H9 (cell line): ENCODE measurements at regions not wholly inside any gene's neighbourhood (a gene's known extent, or its start where the extent isn't known, plus 50 kb on each side); places are given as distances from the start of the nearest gene placed in this dataset.

ENCODE experiments used
- DNase-seq: peaks from one replicate; pipeline ENCODE4 v3.0.0-alpha.2; 2017
- H2AFZ ChIP-seq: one replicate; pipeline ENCODE4 v1.6.1; 2013; ENCODE audit warnings: mild to moderate bottlenecking, low read length, control low read depth, moderate library complexity
- H2AK5ac ChIP-seq: 2 replicates; pipeline ENCODE4 v1.6.1; 2013; ENCODE audit warnings: low read length, control low read depth, mixed read lengths; ENCODE audit not compliant: insufficient read length
- H2BK120ac ChIP-seq: one replicate; pipeline ENCODE4 v1.6.1; 2013; ENCODE audit warnings: low read depth, mild to moderate bottlenecking, low read length, control low read depth, inconsistent platforms; ENCODE audit not compliant: poor library complexity, severe bottlenecking
- H2BK12ac ChIP-seq: 2 replicates; pipeline ENCODE4 v1.6.1; 2013; ENCODE audit warnings: low read length, control low read depth, mixed read lengths, low read depth; ENCODE audit not compliant: insufficient read length
- H2BK15ac ChIP-seq: 2 replicates; pipeline ENCODE4 v1.6.1; 2013; ENCODE audit warnings: low read depth, low read length, control low read depth
- H2BK20ac ChIP-seq: one replicate; pipeline ENCODE4 v1.6.1; 2013; ENCODE audit warnings: low read depth, mild to moderate bottlenecking, low read length, control low read depth, inconsistent platforms; ENCODE audit not compliant: poor library complexity, severe bottlenecking
- H2BK5ac ChIP-seq: 2 replicates; pipeline ENCODE4 v1.6.1; 2013; ENCODE audit warnings: low read length, control low read depth, mixed read lengths; ENCODE audit not compliant: insufficient read length
- H3K14ac ChIP-seq: 2 replicates; pipeline ENCODE4 v1.6.1; 2013; ENCODE audit warnings: low read length, control low read depth; ENCODE audit not compliant: insufficient read depth
- H3K18ac ChIP-seq: 2 replicates; pipeline ENCODE4 v1.6.1; 2013; ENCODE audit warnings: low read depth, mild to moderate bottlenecking, mixed read lengths, low read length, control low read depth; ENCODE audit not compliant: insufficient read length
- H3K23ac ChIP-seq: 2 replicates; pipeline ENCODE4 v1.6.1; 2013; ENCODE audit warnings: low read length, control low read depth, mixed read lengths, low read depth; ENCODE audit not compliant: insufficient read length
- H3K23me2 ChIP-seq: 2 replicates; pipeline ENCODE4 v1.6.1; 2013; ENCODE audit warnings: low read depth, mild to moderate bottlenecking, mixed read lengths, low read length, control low read depth; ENCODE audit not compliant: insufficient read length, poor library complexity, severe bottlenecking
- H3K27ac ChIP-seq: 2 replicates; pipeline ENCODE4 v1.5.1; 2013; ENCODE audit warnings: low read length, control low read depth, mixed read lengths, low read depth; ENCODE audit not compliant: insufficient read length
- H3K27me3 ChIP-seq: 2 replicates; pipeline ENCODE4 v1.6.1; 2013; ENCODE audit warnings: low read length, control low read depth, inconsistent platforms; ENCODE audit not compliant: insufficient read depth
- H3K4ac ChIP-seq: 2 replicates; pipeline ENCODE4 v1.6.1; 2013; ENCODE audit warnings: low read depth, mild to moderate bottlenecking, control low read depth, inconsistent platforms, low read length, moderate library complexity
- H3K4me1 ChIP-seq: 2 replicates; pipeline ENCODE4 v1.6.1; 2013; ENCODE audit warnings: low read length, control low read depth, inconsistent platforms; ENCODE audit not compliant: insufficient read depth
- H3K4me2 ChIP-seq: 2 replicates; pipeline ENCODE4 v1.6.1; 2013; ENCODE audit warnings: low read length, control low read depth, mixed read lengths; ENCODE audit not compliant: insufficient read length, insufficient read depth
- H3K56ac ChIP-seq: 2 replicates; pipeline ENCODE4 v1.6.1; 2013; ENCODE audit warnings: low read depth, mild to moderate bottlenecking, mixed read lengths, low read length, control low read depth; ENCODE audit not compliant: insufficient read length
- H3K79me1 ChIP-seq: 2 replicates; pipeline ENCODE4 v1.6.1; 2013; ENCODE audit warnings: low read depth, mild to moderate bottlenecking, moderate library complexity, low read length, control low read depth, inconsistent platforms; ENCODE audit not compliant: insufficient read depth, poor library complexity, severe bottlenecking
- H3K79me2 ChIP-seq: 2 replicates; pipeline ENCODE4 v1.6.1; 2013; ENCODE audit warnings: low read length, control low read depth, inconsistent platforms; ENCODE audit not compliant: insufficient read depth
- H3K9ac ChIP-seq: 2 replicates; pipeline ENCODE4 v1.6.1; 2013; ENCODE audit warnings: low read length, control low read depth, mixed read lengths; ENCODE audit not compliant: insufficient read length; ENCODE audit errors: extremely low read depth
- H3K9me3 ChIP-seq: one replicate; pipeline ENCODE4 v1.6.1; 2013; ENCODE audit warnings: low read depth, low read length, inconsistent platforms; ENCODE audit not compliant: control insufficient read depth
- H3T11ph ChIP-seq: one replicate; pipeline ENCODE4 v1.6.1; 2013; ENCODE audit warnings: mild to moderate bottlenecking, low read length, control low read depth, inconsistent platforms
- H4K20me1 ChIP-seq: one replicate; pipeline ENCODE4 v1.6.1; 2013; ENCODE audit not compliant: control insufficient read depth, insufficient read length, insufficient read depth
- H4K5ac ChIP-seq: 2 replicates; pipeline ENCODE4 v1.6.1; 2013; ENCODE audit warnings: low read depth, mild to moderate bottlenecking, mixed read lengths, low read length, control low read depth; ENCODE audit not compliant: insufficient read length
- H4K8ac ChIP-seq: replicated peaks from 2 replicates; pipeline ENCODE4 v1.6.1; 2013; ENCODE audit warnings: low read length, control low read depth, mixed read lengths, low read depth; ENCODE audit not compliant: insufficient read length
- H4K91ac ChIP-seq: 2 replicates; pipeline ENCODE4 v1.6.1; 2013; ENCODE audit warnings: low read depth, mild to moderate bottlenecking, moderate library complexity, mixed read lengths, low read length, control low read depth; ENCODE audit not compliant: insufficient read length
- H3K27ac Mint-ChIP-seq, 3 experiments: 2 replicates in 2 of 3; 3 replicates in 1 of 3; pipeline ENCODE4 v1.8.0; 2020 to 2021; ENCODE audit warnings: mixed read lengths in 3 of 3, mild to moderate bottlenecking in 1 of 3, moderate library complexity in 1 of 3
- H3K27me3 Mint-ChIP-seq: 2 replicates; pipeline ENCODE4 v1.8.0; 2021; ENCODE audit warnings: low read depth, mild to moderate bottlenecking, moderate library complexity, mixed read lengths
- H3K36me3 Mint-ChIP-seq, 3 experiments: 2 replicates in 2 of 3; 3 replicates in 1 of 3; pipeline ENCODE4 v1.8.0; 2020 to 2021; ENCODE audit warnings: low read depth in 3 of 3, mixed read lengths in 3 of 3; ENCODE audit not compliant: insufficient read depth in 1 of 3
- H3K4me1 Mint-ChIP-seq, 2 experiments: 2 replicates each; pipeline ENCODE4 v1.8.0; 2020; ENCODE audit warnings: mixed read lengths in 2 of 2
- H3K4me3 Mint-ChIP-seq, 2 experiments: 2 replicates in 1 of 2; 3 replicates in 1 of 2; pipeline ENCODE4 v1.8.0; 2020 to 2021; ENCODE audit warnings: mild to moderate bottlenecking in 2 of 2, mixed read lengths in 2 of 2, moderate library complexity in 1 of 2
- H3K9me3 Mint-ChIP-seq, 2 experiments: 2 replicates in 1 of 2; 3 replicates in 1 of 2; pipeline ENCODE4 v1.8.0; 2020; ENCODE audit warnings: mild to moderate bottlenecking in 2 of 2, mixed read lengths in 2 of 2, moderate library complexity in 1 of 2
- WGBS: extraction: QIAGEN DNeasy Blood & Tissue Kit; methylation state at CpG from one replicate; pipeline ENCODE4 v1.1.7; 2013; ENCODE audit warnings: missing lambda C conversion rate, low lambda C conversion rate, mixed read lengths; ENCODE audit not compliant: insufficient read length; ENCODE audit errors: extremely low coverage; 5-methylcytosine and 5-hydroxymethylcytosine counted together
- TF ChIP-seq, protein P1 (sequence below): fragments of 200-600 bp; sonication (generic); conservative IDR thresholded peaks from 3 replicates; pipeline ENCODE4 v1.8.0; 2021; ENCODE audit warnings: antibody characterized with exemption, mild to moderate bottlenecking

GRCh38 chr16:29321000-29321393 is 85.5 kb downstream of the NPIPB11 start:
- Histone ChIP-seq H3K4ac (no peak overlapping the region), H4K8ac (no peak overlapping the region), H2AFZ (no peak overlapping the region), H3K23ac (no peak overlapping the region), H2BK20ac (no peak overlapping the region), H4K5ac (no peak overlapping the region), H3K27me3 (no peaks in the 10 kb centered on the region), H3K27ac (no peak overlapping the region), H2BK15ac (no peak overlapping the region), H4K20me1 (no peaks in the 10 kb centered on the region), H3K9me3 (no peaks in the 10 kb centered on the region), H3T11ph (no peak overlapping the region), H3K18ac (no peak overlapping the region), H3K4me1 (no peaks in the 10 kb centered on the region), H3K79me2 (no peaks in the 10 kb centered on the region), H2BK5ac (no peak overlapping the region), H3K79me1 (no peaks in the 10 kb centered on the region), H3K14ac (no peak overlapping the region; the same call in 1 of the 2 replicates), H2BK120ac (no peak overlapping the region), H3K9ac (no peak overlapping the region), H4K91ac (no peak overlapping the region), H3K56ac (no peak overlapping the region), H2BK12ac (no peak overlapping the region), H2AK5ac (no peak overlapping the region), H3K4me2 (no peak overlapping the region), H3K23me2 (no peaks in the 10 kb centered on the region)
- no peaks in the 10 kb centered on the region for H3K9me3 Mint-ChIP-seq
- H3K36me3 Mint-ChIP-seq = no peaks in the 10 kb centered on the region; a peak in 1 of 7 replicates
- peaks cover under 1% of the 10 kb centered on the region; the same call in 1 of the 2 replicates for H3K27me3 Mint-ChIP-seq
- no CpG with 5 or more reads among the region's 18 CpGs for WGBS
- DNase-seq = no peak
- no peak overlapping the region for H3K27ac Mint-ChIP-seq
- H3K4me1 Mint-ChIP-seq = peaks cover 26 to 43% of the 10 kb centered on the region in 2 experiments
- no peak overlapping the region for H3K4me3 Mint-ChIP-seq
- TF ChIP-seq, protein P1, sequence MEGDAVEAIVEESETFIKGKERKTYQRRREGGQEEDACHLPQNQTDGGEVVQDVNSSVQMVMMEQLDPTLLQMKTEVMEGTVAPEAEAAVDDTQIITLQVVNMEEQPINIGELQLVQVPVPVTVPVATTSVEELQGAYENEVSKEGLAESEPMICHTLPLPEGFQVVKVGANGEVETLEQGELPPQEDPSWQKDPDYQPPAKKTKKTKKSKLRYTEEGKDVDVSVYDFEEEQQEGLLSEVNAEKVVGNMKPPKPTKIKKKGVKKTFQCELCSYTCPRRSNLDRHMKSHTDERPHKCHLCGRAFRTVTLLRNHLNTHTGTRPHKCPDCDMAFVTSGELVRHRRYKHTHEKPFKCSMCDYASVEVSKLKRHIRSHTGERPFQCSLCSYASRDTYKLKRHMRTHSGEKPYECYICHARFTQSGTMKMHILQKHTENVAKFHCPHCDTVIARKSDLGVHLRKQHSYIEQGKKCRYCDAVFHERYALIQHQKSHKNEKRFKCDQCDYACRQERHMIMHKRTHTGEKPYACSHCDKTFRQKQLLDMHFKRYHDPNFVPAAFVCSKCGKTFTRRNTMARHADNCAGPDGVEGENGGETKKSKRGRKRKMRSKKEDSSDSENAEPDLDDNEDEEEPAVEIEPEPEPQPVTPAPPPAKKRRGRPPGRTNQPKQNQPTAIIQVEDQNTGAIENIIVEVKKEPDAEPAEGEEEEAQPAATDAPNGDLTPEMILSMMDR = no peak
